Mesenchymal stem cell (in vitro differentiated cells and primary cell): ENCODE measurements at regions not wholly inside any gene's neighbourhood (a gene's known extent, or its start where the extent isn't known, plus 50 kb on each side); places are given as distances from the start of the nearest gene placed in this dataset.
"Not testable (repeated sequence)": the region's sequence is repeated elsewhere in the genome, so short reads cannot be mapped to it uniquely, and the experiment has no call there.

Source experiments
- DNase-seq: peaks from one replicate; pipeline ENCODE4 v3.0.0-alpha.2; 2013
- H2AFZ ChIP-seq: one replicate; pipeline ENCODE4 v1.6.1; 2013; ENCODE audit warnings: low read depth, mild to moderate bottlenecking, control low read depth, inconsistent platforms, low read length, moderate library complexity
- H2AK5ac ChIP-seq: 2 replicates; pipeline ENCODE4 v1.6.1; 2013; ENCODE audit warnings: low read length, moderate library complexity, mild to moderate bottlenecking, inconsistent platforms; ENCODE audit not compliant: severe bottlenecking
- H2BK120ac ChIP-seq: one replicate; pipeline ENCODE4 v1.6.1; 2013; ENCODE audit warnings: low read depth, mild to moderate bottlenecking, inconsistent platforms, low read length, moderate library complexity
- H2BK12ac ChIP-seq, 2 experiments: one replicate each; pipeline ENCODE4 v1.6.1; 2013; ENCODE audit warnings: inconsistent platforms in 2 of 2, low read length in 2 of 2, mild to moderate bottlenecking in 2 of 2, moderate library complexity in 2 of 2, control low read depth in 1 of 2
- H2BK15ac ChIP-seq: one replicate; pipeline ENCODE4 v1.6.1; 2013; ENCODE audit warnings: mild to moderate bottlenecking, low read depth, inconsistent platforms; ENCODE audit not compliant: poor library complexity, severe bottlenecking
- H2BK5ac ChIP-seq: 2 replicates; pipeline ENCODE4 v1.6.1; 2013; ENCODE audit warnings: low read depth, mild to moderate bottlenecking, low read length, control low read depth, inconsistent platforms; ENCODE audit not compliant: poor library complexity, severe bottlenecking
- H3K14ac ChIP-seq, 2 experiments: one replicate each; pipeline ENCODE4 v1.6.1; 2013; ENCODE audit warnings: inconsistent platforms in 2 of 2, low read length in 2 of 2, control low read depth in 1 of 2, mild to moderate bottlenecking in 1 of 2, moderate library complexity in 1 of 2
- H3K18ac ChIP-seq, 2 experiments: one replicate each; pipeline ENCODE4 v1.6.1; 2013; ENCODE audit warnings: inconsistent platforms in 2 of 2, low read length in 2 of 2, control low read depth in 1 of 2, low read depth in 1 of 2, mild to moderate bottlenecking in 1 of 2
- H3K23ac ChIP-seq, 2 experiments: one replicate each; pipeline ENCODE4 v1.6.1; 2013; ENCODE audit warnings: inconsistent platforms in 2 of 2, low read length in 2 of 2, mild to moderate bottlenecking in 2 of 2, moderate library complexity in 2 of 2, control low read depth in 1 of 2
- H3K27ac ChIP-seq: 2 replicates; pipeline ENCODE4 v1.5.1; 2013; ENCODE audit warnings: mild to moderate bottlenecking, moderate library complexity, low read length, control low read depth, inconsistent platforms; ENCODE audit not compliant: poor library complexity, severe bottlenecking
- H3K27me3 ChIP-seq, 2 experiments: 2 replicates each; pipeline versions ENCODE4 v1.6.1 to v1.7.0; 2013; ENCODE audit warnings: low read length in 2 of 2, mild to moderate bottlenecking in 2 of 2, moderate library complexity in 2 of 2, control low read depth in 1 of 2, inconsistent platforms in 1 of 2; ENCODE audit not compliant: control insufficient read depth in 1 of 2, insufficient read depth in 1 of 2
- H3K36me3 ChIP-seq, 2 experiments: 2 replicates each; pipeline versions ENCODE4 v1.6.1 to v1.7.0; 2013; ENCODE audit warnings: low read length in 2 of 2, control low read depth in 1 of 2, inconsistent platforms in 1 of 2, low read depth in 1 of 2, mild to moderate bottlenecking in 1 of 2; ENCODE audit not compliant: insufficient read depth in 2 of 2, control insufficient read depth in 1 of 2
- H3K4ac ChIP-seq, 2 experiments: one replicate each; pipeline ENCODE4 v1.6.1; 2013; ENCODE audit warnings: inconsistent platforms in 2 of 2, low read length in 2 of 2, mild to moderate bottlenecking in 2 of 2, moderate library complexity in 2 of 2, control low read depth in 1 of 2, low read depth in 1 of 2
- H3K4me1 ChIP-seq: 2 replicates; pipeline ENCODE4 v1.6.1; 2013; ENCODE audit warnings: low read depth, low read length, control low read depth; ENCODE audit not compliant: control insufficient read depth, insufficient read depth
- H3K4me2 ChIP-seq: 2 replicates; pipeline ENCODE4 v1.6.1; 2013; ENCODE audit warnings: low read length, mild to moderate bottlenecking, inconsistent platforms; ENCODE audit not compliant: poor library complexity, severe bottlenecking
- H3K4me3 ChIP-seq, 2 experiments: 2 replicates each; pipeline versions ENCODE4 v1.5.1 to v1.7.0; 2013; ENCODE audit warnings: low read length in 2 of 2, mild to moderate bottlenecking in 2 of 2, control low read depth in 1 of 2, low read depth in 1 of 2; ENCODE audit not compliant: insufficient read depth in 1 of 2
- H3K79me1 ChIP-seq: replicated peaks from 2 replicates; pipeline ENCODE4 v1.6.1; 2013; ENCODE audit warnings: mild to moderate bottlenecking, control low read depth, low read length, inconsistent platforms; ENCODE audit not compliant: poor library complexity, severe bottlenecking
- H3K9ac ChIP-seq: 2 replicates; pipeline ENCODE4 v1.7.0; 2013; ENCODE audit warnings: mild to moderate bottlenecking, low read length, moderate library complexity
- H3K9me3 ChIP-seq: 2 replicates; pipeline ENCODE4 v1.7.0; 2013; ENCODE audit warnings: mild to moderate bottlenecking, low read length; ENCODE audit not compliant: control insufficient read depth
- H4K8ac ChIP-seq: one replicate; pipeline ENCODE4 v1.6.1; 2013; ENCODE audit warnings: inconsistent platforms, mild to moderate bottlenecking, low read length, moderate library complexity
- H4K91ac ChIP-seq: one replicate; pipeline ENCODE4 v1.6.1; 2013; ENCODE audit warnings: mild to moderate bottlenecking, low read length, inconsistent platforms
- WGBS: methylation state at CpG from one replicate; pipeline ENCODE4 v1.1.7; 2013; ENCODE audit warnings: mixed read lengths; 5-methylcytosine and 5-hydroxymethylcytosine counted together

- Histone ChIP-seq H2BK5ac (no peak overlapping the region), H3K4ac (no peak overlapping the region), H3K23ac (no peak overlapping the region), H2BK120ac (no peak overlapping the region), H4K8ac (no peak overlapping the region), H3K9me3 (no peaks in the 10 kb centered on the region), H3K36me3 (no peaks in the 10 kb centered on the region), H4K91ac (no peak overlapping the region), H2BK15ac (no peak overlapping the region), H2AK5ac (no peak overlapping the region), H3K4me1 (no peaks in the 10 kb centered on the region), H3K27ac (no peak overlapping the region), H3K4me2 (no peak overlapping the region), H2AFZ (no peak overlapping the region), H3K18ac (no peak overlapping the region), H2BK12ac (no peak overlapping the region), H3K9ac (no peak overlapping the region), H3K4me3 (no peak overlapping the region), H3K27me3 (peaks cover 0 to 20% of the 10 kb centered on the region in 2 experiments), H3K14ac (no peak overlapping the region), H3K79me1 (no peaks in the 10 kb centered on the region)
- DNase-seq = no peak
- no CpG with 5 or more reads among the region's 1 CpG for WGBS
Measured at GRCh38 chrX:51158231-51158630, 174.4 kb upstream of the NUDT10 start.

GRCh38 chrX:51159378-51159777, 173.2 kb upstream of the NUDT10 start:
- H3K4me3 ChIP-seq, H2BK12ac ChIP-seq, DNase-seq, H3K14ac ChIP-seq, H3K36me3 ChIP-seq, H2AFZ ChIP-seq, H3K27ac ChIP-seq, H2BK5ac ChIP-seq, H3K9ac ChIP-seq, H3K79me1 ChIP-seq, H2AK5ac ChIP-seq, H3K9me3 ChIP-seq, H4K8ac ChIP-seq, H2BK120ac ChIP-seq, H3K4me1 ChIP-seq, H2BK15ac ChIP-seq, H3K4ac ChIP-seq, H4K91ac ChIP-seq, H3K4me2 ChIP-seq, H3K23ac ChIP-seq, H3K18ac ChIP-seq: not testable (repeated sequence)
- H3K27me3 ChIP-seq = peaks cover 0 to 15% of the 10 kb centered on the region in 2 experiments
- WGBS = no CpG with 5 or more reads among the region's 1 CpG

GRCh38 chrX:51163730-51164129, 168.9 kb upstream of the NUDT10 start:
- H4K91ac ChIP-seq = no peak overlapping the region
- H3K4ac ChIP-seq = no peak overlapping the region
- H3K18ac ChIP-seq = no peak overlapping the region
- no peak overlapping the region for H3K9ac ChIP-seq
- H3K4me3 ChIP-seq = no peak overlapping the region
- peaks cover 0 to 3% of the 10 kb centered on the region in 2 experiments for H3K27me3 ChIP-seq
- H3K79me1 ChIP-seq = no peaks in the 10 kb centered on the region
- H2BK15ac ChIP-seq = no peak overlapping the region
- H3K9me3 ChIP-seq = no peaks in the 10 kb centered on the region
- no peaks in the 10 kb centered on the region for H3K4me1 ChIP-seq
- H3K23ac ChIP-seq = no peak overlapping the region
- no peak overlapping the region for H4K8ac ChIP-seq
- DNase-seq = no peak
- H2BK120ac ChIP-seq = no peak overlapping the region
- 83% methylated on average over 4 of the region's 6 CpGs for WGBS
- no peak overlapping the region for H2BK12ac ChIP-seq
- no peak overlapping the region for H2AFZ ChIP-seq
- H3K14ac ChIP-seq = no peak overlapping the region
- H3K4me2 ChIP-seq = no peak overlapping the region
- H3K36me3 ChIP-seq = no peaks in the 10 kb centered on the region
- no peak overlapping the region for H3K27ac ChIP-seq
- no peak overlapping the region for H2BK5ac ChIP-seq
- H2AK5ac ChIP-seq = no peak overlapping the region

- H3K14ac ChIP-seq, DNase-seq, H2AK5ac ChIP-seq, H3K4me3 ChIP-seq, H2AFZ ChIP-seq, H3K23ac ChIP-seq, H4K91ac ChIP-seq, H3K9me3 ChIP-seq, H2BK12ac ChIP-seq, H3K79me1 ChIP-seq, H3K4me2 ChIP-seq, H4K8ac ChIP-seq, H2BK120ac ChIP-seq, H3K36me3 ChIP-seq, H2BK5ac ChIP-seq, H3K4me1 ChIP-seq, H3K4ac ChIP-seq, H2BK15ac ChIP-seq, H3K18ac ChIP-seq, H3K27ac ChIP-seq, H3K9ac ChIP-seq: not testable (repeated sequence)
- peaks cover 0 to 13% of the 10 kb centered on the region in 2 experiments for H3K27me3 ChIP-seq
- WGBS = 87% methylated on average over 3 of the region's 4 CpGs
Measured at GRCh38 chrX:51178356-51178900, 154.2 kb upstream of the NUDT10 start.
